NCI-H1048 (cell line): ENCODE measurements at regions not wholly inside any gene's neighbourhood (a gene's known extent, or its start where the extent isn't known, plus 50 kb on each side); places are given as distances from the start of the nearest gene placed in this dataset.
"Not testable (repeated sequence)": the region's sequence is repeated elsewhere in the genome, so short reads cannot be mapped to it uniquely, and the experiment has no call there.

Experiments
- DNase-seq: peaks from one replicate; lab custom pipeline; 2025; lab: John Stamatoyannopoulos, UW

- DNase-seq: no peak
Measured at GRCh38 chr11:28820296-28820989, 712.3 kb downstream of the METTL15 start.

DNA sequence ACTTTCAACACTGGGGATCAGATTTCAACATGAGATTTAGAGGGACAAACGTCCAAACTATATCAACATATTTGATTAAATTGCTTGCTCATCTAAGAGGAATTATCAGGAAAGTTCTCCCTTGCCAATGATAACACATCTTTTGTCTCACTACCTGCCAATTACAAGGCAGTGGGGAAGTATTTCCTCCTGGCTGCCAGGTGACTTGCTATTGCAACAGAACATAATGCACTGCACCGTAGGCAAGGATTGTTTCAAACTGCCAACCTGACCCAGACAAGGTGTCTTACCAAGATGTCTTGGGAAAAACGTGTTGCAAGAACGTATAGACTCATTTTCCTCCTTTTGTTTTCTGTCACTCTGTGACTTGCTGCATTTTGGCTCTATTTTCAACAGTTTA, 711.6 kb downstream of the METTL15 start:
- no peak for DNase-seq

DNA sequence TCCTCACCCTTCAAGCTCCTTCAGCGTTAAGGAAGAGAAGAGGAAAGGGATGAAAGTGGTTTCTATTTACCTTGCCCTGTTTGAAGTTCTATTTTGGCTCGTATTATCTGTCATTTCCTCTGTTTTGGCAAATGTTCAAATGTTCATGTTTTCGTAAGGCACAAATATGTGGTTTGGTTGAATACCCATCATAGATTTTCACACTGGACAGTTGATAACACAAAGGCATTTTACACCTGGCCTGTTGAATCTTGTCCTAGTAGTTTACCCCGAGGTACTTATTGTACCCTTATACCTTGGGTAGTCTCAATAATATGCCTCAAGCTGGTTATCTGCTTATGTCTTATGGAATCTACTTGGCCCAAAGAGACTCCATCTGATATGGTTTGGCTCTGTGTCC, 706.9 kb downstream of the METTL15 start:
- no peak for DNase-seq

GRCh38 chr11:28808771-28809170, 700.6 kb downstream of the METTL15 start:
- no peak for DNase-seq

GRCh38 chr11:28799316-28799715, 691.1 kb downstream of the METTL15 start:
- no peak for DNase-seq

- no peak for DNase-seq
Measured at GRCh38 chr11:28798286-28798685, 690.1 kb downstream of the METTL15 start.

DNA sequence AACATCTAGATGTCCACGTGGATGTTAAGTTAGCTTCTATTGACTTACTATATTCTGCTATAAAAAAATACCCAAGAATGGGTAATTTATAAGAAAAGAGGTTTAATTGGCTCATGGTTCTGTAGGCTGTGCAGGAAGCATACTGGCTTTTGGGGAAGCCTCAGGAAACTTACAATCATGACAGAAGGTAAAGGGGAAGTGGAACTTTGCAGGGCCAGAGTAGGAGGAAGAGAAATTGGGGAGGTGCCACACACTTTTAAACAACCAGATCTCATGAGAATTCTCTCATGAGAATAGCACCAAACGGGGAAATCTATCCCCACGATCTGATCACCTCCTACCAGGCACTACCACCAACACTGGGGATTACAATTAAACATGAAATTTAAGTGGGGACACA, 689.3 kb downstream of the METTL15 start:
- DNase-seq: no peak

DNA sequence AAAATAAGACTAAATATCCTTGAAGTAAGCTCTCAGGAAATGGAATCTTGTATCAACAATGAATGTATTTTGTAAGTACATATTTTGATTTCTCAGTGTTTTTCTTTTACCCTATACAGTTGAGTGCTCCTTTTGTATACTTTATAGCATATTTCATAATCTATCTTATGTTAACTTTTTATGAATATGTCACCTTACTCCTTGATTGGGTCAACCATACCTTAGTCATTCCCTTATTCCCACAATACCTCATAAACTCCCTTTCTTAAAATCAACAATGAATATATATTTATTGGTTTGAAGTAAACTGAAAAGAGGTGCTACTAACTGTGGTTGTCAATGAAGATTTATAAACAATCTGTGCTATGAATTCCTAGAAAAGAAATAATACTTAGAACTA, 686.2 kb downstream of the METTL15 start:
- no peak for DNase-seq

- DNase-seq: no peak
Measured at GRCh38 chr11:28793282-28793738, 685.1 kb downstream of the METTL15 start.

- no peak for DNase-seq
Measured at GRCh38 chr11:28792856-28793255, 684.7 kb downstream of the METTL15 start.

GRCh38 chr11:28787897-28788296, 679.7 kb downstream of the METTL15 start:
- DNase-seq: not testable (repeated sequence)

DNA sequence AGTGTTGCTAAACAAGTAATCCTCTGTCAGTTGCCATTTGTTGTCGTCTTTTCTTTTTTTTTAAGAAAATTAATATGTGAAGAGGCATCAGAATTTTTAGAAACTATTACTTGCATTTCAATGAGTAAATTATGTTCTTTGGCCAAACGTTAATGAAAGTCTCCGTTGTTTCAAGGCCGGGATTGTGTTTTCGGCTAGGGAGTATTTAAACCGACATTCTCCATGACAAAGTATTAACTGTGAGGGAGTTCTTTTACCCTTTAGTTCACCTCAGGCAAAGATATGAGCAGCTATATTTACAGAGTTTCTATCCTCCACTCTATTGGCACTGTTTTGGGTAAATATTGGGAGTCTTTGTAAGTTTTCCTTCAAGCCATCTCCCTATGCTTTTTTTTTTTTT, 668.9 kb downstream of the METTL15 start:
- DNase-seq: no peak

GRCh38 chr11:28773606-28774005, 665.4 kb downstream of the METTL15 start:
- no peak for DNase-seq

DNA sequence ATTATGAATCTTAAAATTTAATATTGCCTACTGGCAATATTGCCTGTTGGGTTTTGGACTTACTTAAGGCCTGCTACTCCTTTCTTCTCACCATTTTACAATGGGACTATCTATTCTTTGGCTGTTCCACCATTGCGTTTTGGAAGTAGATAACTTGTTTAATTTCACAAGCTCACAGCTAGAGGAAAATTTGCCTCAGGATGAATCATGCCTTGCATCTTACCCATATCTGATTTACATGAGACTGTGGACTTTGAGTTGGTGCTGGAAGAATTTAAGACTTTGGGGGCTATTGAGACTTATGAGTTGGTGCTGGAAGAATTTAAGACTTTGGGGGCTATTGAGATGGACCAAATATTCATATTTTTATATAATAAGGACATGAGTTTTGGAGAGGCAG, 662.6 kb downstream of the METTL15 start:
- no peak for DNase-seq

DNA sequence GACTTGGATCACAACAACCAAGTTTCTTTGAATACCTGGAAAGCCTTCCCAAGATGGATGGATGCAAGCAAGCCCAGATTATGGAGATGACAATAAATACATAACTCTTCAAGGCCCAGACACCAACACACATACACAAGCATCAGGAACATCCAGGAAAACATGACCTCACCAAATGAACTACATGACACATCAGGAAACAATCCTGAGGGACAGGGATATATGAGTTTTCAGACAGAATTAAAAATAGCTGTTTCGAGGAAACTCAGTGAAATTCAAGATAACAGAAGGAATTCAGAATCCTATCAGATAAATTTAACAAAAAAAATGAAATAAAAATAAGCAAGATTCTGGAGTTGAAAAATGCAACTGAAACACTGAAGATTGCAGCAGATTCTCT, 659.4 kb downstream of the METTL15 start:
- no peak for DNase-seq

DNA sequence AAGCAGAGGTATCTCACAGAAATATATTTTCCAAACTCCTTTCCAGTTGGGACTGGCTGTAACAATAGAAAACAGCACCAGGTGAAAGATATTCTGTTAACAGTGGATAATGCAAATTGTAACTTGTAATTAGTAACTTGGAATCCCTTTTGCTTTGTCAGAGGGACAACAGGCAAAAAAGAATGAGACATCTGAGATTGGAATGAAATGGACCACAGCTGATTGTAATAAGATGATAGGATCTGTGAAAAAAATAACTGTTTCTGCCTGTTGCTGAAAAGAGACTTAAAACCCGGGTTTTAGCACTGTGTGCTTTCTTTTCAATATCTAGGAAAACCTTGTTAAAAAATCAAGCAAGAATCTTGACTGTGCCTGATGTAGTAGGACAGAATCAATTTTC, 655.7 kb downstream of the METTL15 start:
- no peak for DNase-seq

DNA sequence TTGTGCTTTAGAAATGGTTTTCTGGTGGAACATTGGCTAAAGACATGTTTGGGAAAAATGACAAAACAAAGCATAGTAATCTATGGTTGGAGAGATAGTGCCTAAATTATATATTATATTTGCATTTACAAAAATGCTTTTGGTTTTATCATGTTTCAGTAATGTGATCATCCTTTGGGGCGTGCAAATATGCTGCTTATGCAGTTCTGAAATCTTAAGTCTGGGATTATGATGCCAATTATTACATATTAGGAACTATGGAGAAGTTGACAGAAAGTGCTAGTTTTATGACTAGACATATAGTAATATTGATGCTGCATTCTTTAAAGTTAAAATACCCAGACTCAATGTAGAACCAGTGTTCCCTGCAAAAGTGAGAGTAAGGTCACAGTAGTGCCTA, 655.0 kb downstream of the METTL15 start:
- DNase-seq: no peak

- DNase-seq: no peak
Measured at GRCh38 chr11:28760676-28761390, 652.6 kb downstream of the METTL15 start.

GRCh38 chr11:28759311-28759710, 651.1 kb downstream of the METTL15 start:
- DNase-seq: no peak

- DNase-seq: no peak
Measured at GRCh38 chr11:28757725-28758515, 649.7 kb downstream of the METTL15 start.

GRCh38 chr11:28756977-28757376, 648.8 kb downstream of the METTL15 start:
- no peak for DNase-seq

- no peak for DNase-seq
Measured at GRCh38 chr11:28743061-28743550, 634.9 kb downstream of the METTL15 start.
